ENCODE measurements at regions not wholly inside any gene's neighbourhood (a gene's known extent, or its start where the extent isn't known, plus 50 kb on each side); places are given as distances from the start of the nearest gene placed in this dataset.

GRCh38 chr4:62822306-62822705 is 1586.9 kb downstream of the TECRL start:
- WGBS (ENCODE audit: insufficient coverage), result no CpG with 5 or more reads among the region's 1 CpG
- H3K4me3 ChIP-seq (ENCODE audit: low read length), result no peak overlapping the region
- H3K27me3 ChIP-seq (ENCODE audit: control insufficient read depth, insufficient read depth, low read length), result no peaks in the 10 kb centered on the region
- H3K36me3 ChIP-seq (ENCODE audit: control insufficient read depth, insufficient read depth, low read length), result no peaks in the 10 kb centered on the region
- H3K27ac ChIP-seq (ENCODE audit: low read length), result no peak overlapping the region
- no peaks in the 10 kb centered on the region for H3K4me1 ChIP-seq (ENCODE audit: control insufficient read depth, insufficient read depth, low read length)
- no peak for DNase-seq
- H3K9me3 ChIP-seq (replicated peaks; ENCODE audit: control insufficient read depth, low read depth, low read length), result no peaks in the 10 kb centered on the region

GRCh38 chr4:62816566-62816965 is 1592.7 kb downstream of the TECRL start:
- 79% methylated on average over 20 of the region's 25 CpGs for WGBS (ENCODE audit: insufficient coverage)
- no peaks in the 10 kb centered on the region for H3K4me1 ChIP-seq (ENCODE audit: control insufficient read depth, insufficient read depth, low read length)
- no peaks in the 10 kb centered on the region for H3K9me3 ChIP-seq (replicated peaks; ENCODE audit: control insufficient read depth, low read depth, low read length)
- H3K4me3 ChIP-seq (ENCODE audit: low read length), result no peak overlapping the region
- no peak for DNase-seq
- H3K36me3 ChIP-seq (ENCODE audit: control insufficient read depth, insufficient read depth, low read length), result no peaks in the 10 kb centered on the region
- no peaks in the 10 kb centered on the region for H3K27me3 ChIP-seq (ENCODE audit: control insufficient read depth, insufficient read depth, low read length)
- no peak overlapping the region for H3K27ac ChIP-seq (ENCODE audit: low read length)

GRCh38 chr4:62814510-62815047 is 1594.7 kb downstream of the TECRL start:
- H3K27me3 ChIP-seq (ENCODE audit: control insufficient read depth, insufficient read depth, low read length), result no peaks in the 10 kb centered on the region
- no peaks in the 10 kb centered on the region for H3K36me3 ChIP-seq (ENCODE audit: control insufficient read depth, insufficient read depth, low read length)
- H3K4me1 ChIP-seq (ENCODE audit: control insufficient read depth, insufficient read depth, low read length), result no peaks in the 10 kb centered on the region
- no CpG with 5 or more reads among the region's 3 CpGs for WGBS (ENCODE audit: insufficient coverage)
- no peak for DNase-seq
- H3K9me3 ChIP-seq (replicated peaks; ENCODE audit: control insufficient read depth, low read depth, low read length), result no peaks in the 10 kb centered on the region
- no peak overlapping the region for H3K4me3 ChIP-seq (ENCODE audit: low read length)
- H3K27ac ChIP-seq (ENCODE audit: low read length), result no peak overlapping the region

- WGBS (ENCODE audit: insufficient coverage), result 82% methylated on average over 5 of the region's 5 CpGs
- Histone ChIP-seq H3K27ac (ENCODE audit: low read length) (no peak overlapping the region), H3K4me1 (ENCODE audit: control insufficient read depth, insufficient read depth, low read length) (no peaks in the 10 kb centered on the region), H3K27me3 (ENCODE audit: control insufficient read depth, insufficient read depth, low read length) (no peaks in the 10 kb centered on the region), H3K36me3 (ENCODE audit: control insufficient read depth, insufficient read depth, low read length) (no peaks in the 10 kb centered on the region), H3K9me3 (replicated peaks; ENCODE audit: control insufficient read depth, low read depth, low read length) (no peaks in the 10 kb centered on the region), H3K4me3 (ENCODE audit: low read length) (no peak overlapping the region)
- no peak for DNase-seq
Observed at GRCh38 chr4:62806816-62807215, 1602.4 kb downstream of the TECRL start.

GRCh38 chr4:62804075-62804474 is 1603.9 kb downstream of the ADGRL3 start:
- Histone ChIP-seq H3K27ac (ENCODE audit: low read length) (no peak overlapping the region), H3K4me1 (ENCODE audit: control insufficient read depth, insufficient read depth, low read length) (no peaks in the 10 kb centered on the region), H3K9me3 (replicated peaks; ENCODE audit: control insufficient read depth, low read depth, low read length) (no peaks in the 10 kb centered on the region), H3K4me3 (ENCODE audit: low read length) (no peak overlapping the region), H3K36me3 (ENCODE audit: control insufficient read depth, insufficient read depth, low read length) (no peaks in the 10 kb centered on the region), H3K27me3 (ENCODE audit: control insufficient read depth, insufficient read depth, low read length) (no peaks in the 10 kb centered on the region)
- WGBS (ENCODE audit: insufficient coverage), result no CpG with 5 or more reads among the region's 2 CpGs
- DNase-seq, result no peak

GRCh38 chr4:62797221-62797620 is 1597.1 kb downstream of the ADGRL3 start:
- no peak for DNase-seq
- Histone ChIP-seq H3K4me3 (ENCODE audit: low read length) (no peak overlapping the region), H3K27me3 (ENCODE audit: control insufficient read depth, insufficient read depth, low read length) (no peaks in the 10 kb centered on the region), H3K36me3 (ENCODE audit: control insufficient read depth, insufficient read depth, low read length) (no peaks in the 10 kb centered on the region), H3K4me1 (ENCODE audit: control insufficient read depth, insufficient read depth, low read length) (no peaks in the 10 kb centered on the region), H3K27ac (ENCODE audit: low read length) (no peak overlapping the region), H3K9me3 (replicated peaks; ENCODE audit: control insufficient read depth, low read depth, low read length) (no peaks in the 10 kb centered on the region)
- no CpG with 5 or more reads among the region's 1 CpG for WGBS (ENCODE audit: insufficient coverage)

- WGBS (ENCODE audit: insufficient coverage), result no CpG with 5 or more reads among the region's 2 CpGs
Observed at GRCh38 chr4:62791386-62791785, 1591.3 kb downstream of the ADGRL3 start.

GRCh38 chr4:62771983-62772557 is 1571.9 kb downstream of the ADGRL3 start:
- no peak overlapping the region for H3K27ac ChIP-seq (ENCODE audit: low read length)
- no peak for DNase-seq
- no peaks in the 10 kb centered on the region for H3K4me1 ChIP-seq (ENCODE audit: control insufficient read depth, insufficient read depth, low read length)
- no peak overlapping the region for H3K4me3 ChIP-seq (ENCODE audit: low read length)
- no peaks in the 10 kb centered on the region for H3K36me3 ChIP-seq (ENCODE audit: control insufficient read depth, insufficient read depth, low read length)
- no peaks in the 10 kb centered on the region for H3K9me3 ChIP-seq (replicated peaks; ENCODE audit: control insufficient read depth, low read depth, low read length)
- whole genome bisulfite sequencing (ENCODE audit: insufficient coverage), result 36% methylated on average over 6 of the region's 9 CpGs
- no peaks in the 10 kb centered on the region for H3K27me3 ChIP-seq (ENCODE audit: control insufficient read depth, insufficient read depth, low read length)

More at GRCh38 chr4:62791386-62791785, 1591.3 kb downstream of the ADGRL3 start:
- H3K27me3 ChIP-seq (ENCODE audit: control insufficient read depth, insufficient read depth, low read length), result no peaks in the 10 kb centered on the region
- H3K4me3 ChIP-seq (ENCODE audit: low read length), result no peak overlapping the region
- no peaks in the 10 kb centered on the region for H3K9me3 ChIP-seq (replicated peaks; ENCODE audit: control insufficient read depth, low read depth, low read length)
- DNase-seq, result no peak
- no peak overlapping the region for H3K27ac ChIP-seq (ENCODE audit: low read length)
- H3K4me1 ChIP-seq (ENCODE audit: control insufficient read depth, insufficient read depth, low read length), result no peaks in the 10 kb centered on the region
- no peaks in the 10 kb centered on the region for H3K36me3 ChIP-seq (ENCODE audit: control insufficient read depth, insufficient read depth, low read length)

- WGBS (ENCODE audit: insufficient coverage), result 60% methylated on average over 2 of the region's 6 CpGs
- no peak for DNase-seq
- no peaks in the 10 kb centered on the region for H3K4me1 ChIP-seq (ENCODE audit: control insufficient read depth, insufficient read depth, low read length)
- no peak overlapping the region for H3K27ac ChIP-seq (ENCODE audit: low read length)
- H3K27me3 ChIP-seq (ENCODE audit: control insufficient read depth, insufficient read depth, low read length), result no peaks in the 10 kb centered on the region
- H3K9me3 ChIP-seq (replicated peaks; ENCODE audit: control insufficient read depth, low read depth, low read length), result no peaks in the 10 kb centered on the region
- H3K4me3 ChIP-seq (ENCODE audit: low read length), result no peak overlapping the region
- H3K36me3 ChIP-seq (ENCODE audit: control insufficient read depth, insufficient read depth, low read length), result no peaks in the 10 kb centered on the region
Observed at GRCh38 chr4:62740296-62740695, 1540.2 kb downstream of the ADGRL3 start.

- H3K9me3 ChIP-seq (replicated peaks; ENCODE audit: control insufficient read depth, low read depth, low read length), result no peaks in the 10 kb centered on the region
- no CpG with 5 or more reads among the region's 2 CpGs for WGBS (ENCODE audit: insufficient coverage)
- H3K36me3 ChIP-seq (ENCODE audit: control insufficient read depth, insufficient read depth, low read length), result no peaks in the 10 kb centered on the region
- DNase-seq, result no peak
- H3K4me3 ChIP-seq (ENCODE audit: low read length), result no peak overlapping the region
- no peaks in the 10 kb centered on the region for H3K4me1 ChIP-seq (ENCODE audit: control insufficient read depth, insufficient read depth, low read length)
- H3K27me3 ChIP-seq (ENCODE audit: control insufficient read depth, insufficient read depth, low read length), result no peaks in the 10 kb centered on the region
- H3K27ac ChIP-seq (ENCODE audit: low read length), result no peak overlapping the region
Observed at GRCh38 chr4:62717154-62717553, 1517.0 kb downstream of the ADGRL3 start.

GRCh38 chr4:62711575-62711974 is 1511.4 kb downstream of the ADGRL3 start:
- no peak for DNase-seq
- H3K36me3 ChIP-seq (ENCODE audit: control insufficient read depth, insufficient read depth, low read length), result no peaks in the 10 kb centered on the region
- no peak overlapping the region for H3K4me3 ChIP-seq (ENCODE audit: low read length)
- H3K4me1 ChIP-seq (ENCODE audit: control insufficient read depth, insufficient read depth, low read length), result no peaks in the 10 kb centered on the region
- no peaks in the 10 kb centered on the region for H3K9me3 ChIP-seq (replicated peaks; ENCODE audit: control insufficient read depth, low read depth, low read length)
- H3K27me3 ChIP-seq (ENCODE audit: control insufficient read depth, insufficient read depth, low read length), result no peaks in the 10 kb centered on the region
- no peak overlapping the region for H3K27ac ChIP-seq (ENCODE audit: low read length)
- no CpG with 5 or more reads among the region's 1 CpG for WGBS (ENCODE audit: insufficient coverage)

Data from muscle of leg (tissue), 3 donors.